ELF-1 (cell line): ENCODE measurements at regions not wholly inside any gene's neighbourhood (a gene's known extent, or its start where the extent isn't known, plus 50 kb on each side); places are given as distances from the start of the nearest gene placed in this dataset.
A peak's percentile ranks its signal among the peaks of the same experiment; 100 is the strongest.

Source experiments
- DNase-seq: peaks from one replicate; pipeline ENCODE4 v3.0.0-alpha.2; 2016; ENCODE audit warnings: low read depth, low spot score

GRCh38 chr12:128047266-128048060 is 219.5 kb upstream of the TMEM132C start:
- DNase-seq: no peak

GRCh38 chr12:128052331-128052730 is 214.6 kb upstream of the TMEM132C start:
- no peak for DNase-seq

- DNase-seq: no peak
These were observed 214.2 kb upstream of the TMEM132C start for GRCh38 chr12:128052777-128053176.

- peak; percentile 40 for DNase-seq
These were observed 211.4 kb upstream of the TMEM132C start for GRCh38 chr12:128055567-128055966.

- DNase-seq: peak; percentile 58
These were observed 210.7 kb upstream of the TMEM132C start for GRCh38 chr12:128056136-128056801.

GRCh38 chr12:128057586-128057985 is 209.4 kb upstream of the TMEM132C start:
- no peak for DNase-seq

GRCh38 chr12:128059621-128060370 is 207.2 kb upstream of the TMEM132C start:
- no peak for DNase-seq

- DNase-seq: no peak
These were observed 198.8 kb upstream of the TMEM132C start for GRCh38 chr12:128068211-128068610.

GRCh38 chr12:128069359-128069997 is 197.5 kb upstream of the TMEM132C start:
- peak; percentile 36 for DNase-seq

- DNase-seq: no peak
These were observed 193.0 kb upstream of the TMEM132C start for GRCh38 chr12:128073937-128074336.

GRCh38 chr12:128075332-128075731 is 191.6 kb upstream of the TMEM132C start:
- DNase-seq: no peak

- DNase-seq: no peak
These were observed 190.8 kb upstream of the TMEM132C start for GRCh38 chr12:128076188-128076587.

- no peak for DNase-seq
These were observed 189.6 kb upstream of the TMEM132C start for GRCh38 chr12:128077211-128077916.

- DNase-seq: no peak
These were observed 189.1 kb upstream of the TMEM132C start for GRCh38 chr12:128077917-128078298.

- no peak for DNase-seq
These were observed 188.5 kb upstream of the TMEM132C start for GRCh38 chr12:128078301-128078971.

- DNase-seq: no peak
These were observed 187.5 kb upstream of the TMEM132C start for GRCh38 chr12:128079446-128079845.

GRCh38 chr12:128083132-128083729 is 183.7 kb upstream of the TMEM132C start:
- no peak for DNase-seq

GRCh38 chr12:128088926-128089325 is 178.0 kb upstream of the TMEM132C start:
- DNase-seq: no peak

- DNase-seq: no peak
These were observed 177.0 kb upstream of the TMEM132C start for GRCh38 chr12:128089961-128090360.

- DNase-seq: no peak
These were observed 175.8 kb upstream of the TMEM132C start for GRCh38 chr12:128091101-128091720.
